Heart left ventricle (tissue), 13 donors: ENCODE measurements at regions not wholly inside any gene's neighbourhood (a gene's known extent, or its start where the extent isn't known, plus 50 kb on each side); places are given as distances from the start of the nearest gene placed in this dataset.

Source experiments
- CTCF ChIP-seq, 12 donors: fragments of 200-600 bp; sonication (generic) in 4 of 12; IDR thresholded peaks; one replicate each; pipeline versions ENCODE4 v1.5.0 to v1.8.0; 2018 to 2022; ENCODE audit warnings: antibody characterized with exemption in 12 of 12, mild to moderate bottlenecking in 5 of 12
- POLR2A ChIP-seq, 2 donors: fragments of 450-650 bp; IDR thresholded peaks; one replicate each; pipeline ENCODE4 v1.6.1; 2017; ENCODE audit warnings: antibody characterized with exemption in 2 of 2, mild to moderate bottlenecking in 2 of 2, moderate library complexity in 2 of 2
- donor health status: ischemic (EF 13 %, LVEDD 7.1; RV severe dilation, severe dysfunction).
- donor health status: DM: no; HTN: yes; CAD: no.
- donor health status: DM: no; HTN: no; CAD: no.
- donor health status: ischemic (EF 25% LVEDD 6.9; RV normal size, moderate dysfunction).
- donor health status: ischemic (EF 25% LVEDD 5.7; RV mildly dilated, moderate dysfunction).
- donor health status: ischemic (EF 35%, LVEDD 5.7; RV mildly dilated, moderate dysfunction).
- donor health status: nonischemic (EF 11% LVEDD 7.7; RV severe dilation, severe dysfunction).
- donor health status: DM: yes; HTN: yes; CAD: no.
- donor health status: PGD.
- donor health status: ischemic (EF 29% LVEDD 5.4; RV normal size, mild dysfunction).
- donor health status: nonischemic (EF 23%, LVEDD 6.1; RV moderate dilation, normal function).

- TF ChIP-seq CTCF (IDR thresholded peaks at IDR 0.05) (no peak), POLR2A (IDR thresholded peaks at IDR 0.05) (no peak)
Measured at GRCh38 chr7:66528652-66529051, 100.0 kb upstream of the KCTD7 start.
